OCI-LY1 (cell line): ENCODE measurements at regions not wholly inside any gene's neighbourhood (a gene's known extent, or its start where the extent isn't known, plus 50 kb on each side); places are given as distances from the start of the nearest gene placed in this dataset.

Experiments used
- EZH2 ChIP-seq: fragments of 200-600 bp; sonication (generic), shearing (Covaris generic); IDR thresholded peaks from 2 replicates; pipeline ENCODE4 v1.8.0; 2017; ENCODE audit warnings: borderline replicate concordance, mixed run types, mild to moderate bottlenecking, antibody characterized with exemption, low read length, moderate library complexity, mixed read lengths
- TF ChIP-seq, protein P1 (sequence below): fragments of 200-600 bp; sonication (generic), shearing (Covaris generic); IDR thresholded peaks from 2 replicates; pipeline ENCODE4 v1.5.1; 2017; ENCODE audit warnings: mild to moderate bottlenecking, antibody characterized with exemption, low read length, moderate library complexity, mixed read lengths

DNA sequence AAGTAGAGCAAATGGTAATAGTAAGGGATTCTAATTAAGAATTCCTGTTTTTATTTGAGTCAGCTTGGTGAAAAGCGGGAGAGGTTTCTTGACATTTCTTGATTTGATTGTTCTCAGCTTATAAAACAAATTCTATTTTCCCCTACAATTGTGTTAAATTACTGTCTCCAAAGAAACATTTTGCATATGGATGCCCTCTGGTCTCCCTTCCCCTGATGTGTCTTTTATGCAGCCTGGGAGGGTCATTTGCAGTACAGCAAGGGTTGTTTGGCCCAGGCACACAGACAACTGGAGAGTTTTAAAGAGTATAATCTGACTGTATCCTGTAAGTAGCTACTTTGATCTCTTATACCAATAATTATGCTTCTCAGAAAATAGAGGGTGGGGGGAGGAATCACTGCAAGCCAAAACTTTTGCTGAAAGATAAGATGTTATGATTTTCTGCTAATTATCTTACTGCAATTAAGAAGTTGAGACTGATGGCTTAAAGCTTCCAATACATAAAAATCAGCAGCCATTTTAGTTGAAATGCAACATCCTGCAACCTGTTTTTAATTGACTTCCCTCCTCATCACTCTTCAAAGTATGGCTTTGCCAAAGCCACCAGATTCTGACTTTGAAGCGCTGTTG lies 204.1 kb upstream of the SEMA6A start:
- TF ChIP-seq, protein P1, sequence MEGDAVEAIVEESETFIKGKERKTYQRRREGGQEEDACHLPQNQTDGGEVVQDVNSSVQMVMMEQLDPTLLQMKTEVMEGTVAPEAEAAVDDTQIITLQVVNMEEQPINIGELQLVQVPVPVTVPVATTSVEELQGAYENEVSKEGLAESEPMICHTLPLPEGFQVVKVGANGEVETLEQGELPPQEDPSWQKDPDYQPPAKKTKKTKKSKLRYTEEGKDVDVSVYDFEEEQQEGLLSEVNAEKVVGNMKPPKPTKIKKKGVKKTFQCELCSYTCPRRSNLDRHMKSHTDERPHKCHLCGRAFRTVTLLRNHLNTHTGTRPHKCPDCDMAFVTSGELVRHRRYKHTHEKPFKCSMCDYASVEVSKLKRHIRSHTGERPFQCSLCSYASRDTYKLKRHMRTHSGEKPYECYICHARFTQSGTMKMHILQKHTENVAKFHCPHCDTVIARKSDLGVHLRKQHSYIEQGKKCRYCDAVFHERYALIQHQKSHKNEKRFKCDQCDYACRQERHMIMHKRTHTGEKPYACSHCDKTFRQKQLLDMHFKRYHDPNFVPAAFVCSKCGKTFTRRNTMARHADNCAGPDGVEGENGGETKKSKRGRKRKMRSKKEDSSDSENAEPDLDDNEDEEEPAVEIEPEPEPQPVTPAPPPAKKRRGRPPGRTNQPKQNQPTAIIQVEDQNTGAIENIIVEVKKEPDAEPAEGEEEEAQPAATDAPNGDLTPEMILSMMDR = no peak
- TF ChIP-seq EZH2 = no peak
